ENCODE measurements at regions not wholly inside any gene's neighbourhood (a gene's known extent, or its start where the extent isn't known, plus 50 kb on each side); places are given as distances from the start of the nearest gene placed in this dataset.

GRCh38 chr11:92464822-92465221, 240.2 kb downstream of the FAT3 start:
- H4K8ac ChIP-seq (ENCODE audit: extremely low read depth, insufficient read depth, low read length) = no peak overlapping the region
- H3K27me3 ChIP-seq (replicated peaks in 1 of 4; ENCODE audit: control insufficient read depth in 3 of 4, extremely low read depth in 1 of 4, insufficient read depth in 3 of 4, low read length in 3 of 4) = no peaks in the 10 kb centered on the region
- no peak overlapping the region for H3K14ac ChIP-seq (ENCODE audit: insufficient read length)
- no peaks in the 10 kb centered on the region for H3K9me3 ChIP-seq (ENCODE audit: insufficient read depth in 2 of 2, low read depth in 1 of 2, low read length in 1 of 2)
- H3K27ac ChIP-seq (ENCODE audit: low read depth, low read length) = no peak overlapping the region
- no peak overlapping the region for H3K4ac ChIP-seq (replicated peaks; ENCODE audit: insufficient read length, low read depth, low read length)
- H3K4me1 ChIP-seq (replicated peaks in 1 of 4; ENCODE audit: control insufficient read depth in 3 of 4, insufficient read depth in 4 of 4, low read length in 3 of 4) = no peaks in the 10 kb centered on the region
- H3K36me3 ChIP-seq (ENCODE audit: control insufficient read depth in 2 of 4, insufficient read depth in 4 of 4, low read length in 3 of 4) = no peaks in the 10 kb centered on the region
- no peaks in the 10 kb centered on the region for H4K20me1 ChIP-seq (replicated peaks in 1 of 2; ENCODE audit: control insufficient read depth in 1 of 2, insufficient read depth in 2 of 2, low read length in 2 of 2)
- H3K23ac ChIP-seq (ENCODE audit: insufficient read length) = no peak overlapping the region
- no peaks in the 10 kb centered on the region; a peak in 1 of 4 replicates for H3K79me2 ChIP-seq (ENCODE audit: control insufficient read depth in 1 of 2, insufficient read depth in 2 of 2, low read length in 2 of 2)
- H2BK120ac ChIP-seq (replicated peaks; ENCODE audit: low read depth, low read length) = no peak overlapping the region
- FAIRE-seq (no peak), DNase-seq (ENCODE audit: low read depth in 1 of 2, low spot score in 2 of 2) (no peak)
- H2BK20ac ChIP-seq (ENCODE audit: low read length) = no peak overlapping the region
- no peak overlapping the region for H4K5ac ChIP-seq (ENCODE audit: insufficient read length, low read depth, low read length)
- no peaks in the 10 kb centered on the region for H3K23me2 ChIP-seq (ENCODE audit: low read depth, low read length)
- H2BK15ac ChIP-seq (ENCODE audit: low read length) = no peak overlapping the region
- H3K79me1 ChIP-seq (ENCODE audit: low read depth, low read length) = peaks cover 2% of the 10 kb centered on the region; the same call in 1 of the 2 replicates
- no peak overlapping the region for H3K9ac ChIP-seq (replicated peaks in 1 of 4; ENCODE audit: extremely low read depth in 1 of 4, low read depth in 3 of 4, low read length in 3 of 4)
- H3K4me3 ChIP-seq (ENCODE audit: extremely low read depth in 1 of 4, insufficient read depth in 2 of 4, low read depth in 3 of 4, low read length in 4 of 4) = no peak overlapping the region
- CTCF ChIA-PET (ENCODE audit: partially characterized antibody) = no interaction called here
- H3K4me2 ChIP-seq (ENCODE audit: insufficient read depth in 1 of 2, low read depth in 2 of 2, low read length in 2 of 2) = no peak overlapping the region
- no peak overlapping the region for H2AK5ac ChIP-seq (ENCODE audit: low read depth, low read length)
- POLR2A ChIA-PET (ENCODE audit: partially characterized antibody) = no interaction called here
- no peak overlapping the region for H3K18ac ChIP-seq (ENCODE audit: extremely low read depth, low read length)
- no peak overlapping the region for H2BK5ac ChIP-seq (ENCODE audit: low read depth, low read length)
- 80% methylated on average over 6 of the region's 6 CpGs; no CpG with 5 or more reads in 1 of the 2 experiments for WGBS, 2 experiments (ENCODE audit: extremely low coverage in 1 of 2, insufficient coverage in 1 of 2, insufficient read length in 1 of 2, insufficient replicate concordance in 2 of 2, low coverage in 1 of 2, low lambda C conversion rate in 2 of 2, missing lambda C conversion rate in 1 of 2)
- H3K56ac ChIP-seq (replicated peaks; ENCODE audit: insufficient read length, low read depth, low read length) = no peak overlapping the region
- no peak overlapping the region for H4K91ac ChIP-seq (replicated peaks; ENCODE audit: insufficient read length, low read length)
- TF ChIP-seq ATF2 (IDR thresholded peaks at IDR 0.05; ENCODE audit: low read length) (no peak), CHD2 (IDR thresholded peaks at IDR 0.05; ENCODE audit: low read length) (no peak), FOSL1 (IDR thresholded peaks at IDR 0.05; ENCODE audit: insufficient read depth, low read depth, low read length) (no peak), RBBP5 (IDR thresholded peaks at IDR 0.05; ENCODE audit: borderline replicate concordance, low read depth, low read length) (no peak), SUZ12 (IDR thresholded peaks at IDR 0.05; ENCODE audit: low read length) (no peak), JUN (IDR thresholded peaks at IDR 0.05; ENCODE audit: low read depth, low read length) (no peak), MAFK (IDR thresholded peaks at IDR 0.05; ENCODE audit: low read depth, low read length) (no peak)
- H2BK12ac ChIP-seq (ENCODE audit: low read depth, low read length) = no peak overlapping the region
- no peak overlapping the region for H2AFZ ChIP-seq (ENCODE audit: low read length)
